NCI-H226 (cell line): ENCODE measurements at regions not wholly inside any gene's neighbourhood (a gene's known extent, or its start where the extent isn't known, plus 50 kb on each side); places are given as distances from the start of the nearest gene placed in this dataset.
"Not testable (repeated sequence)": the region's sequence is repeated elsewhere in the genome, so short reads cannot be mapped to it uniquely, and the experiment has no call there.

Experiments
- DNase-seq: peaks from one replicate; pipeline ENCODE4 v3.0.0-alpha.2; 2015

DNA sequence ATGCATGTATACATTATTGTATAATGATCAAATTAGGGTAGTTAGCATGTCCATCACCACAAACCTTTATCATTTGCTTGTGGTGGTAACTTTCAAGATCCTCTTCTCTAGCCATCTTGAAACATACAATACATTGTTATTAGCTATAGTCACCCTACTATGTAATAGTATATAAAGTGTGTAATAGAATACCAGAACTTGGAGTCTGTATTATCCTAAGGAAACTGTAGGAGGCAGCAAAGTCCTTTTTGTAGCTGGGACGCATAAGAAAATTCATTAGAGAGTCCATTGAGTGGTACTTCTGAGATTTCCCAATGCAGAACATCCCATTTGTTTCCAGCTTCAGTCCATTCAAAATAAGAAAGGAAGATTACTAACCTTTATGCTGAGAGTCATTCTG lies 325.9 kb upstream of the LRFN5 start:
- no peak for DNase-seq

DNA sequence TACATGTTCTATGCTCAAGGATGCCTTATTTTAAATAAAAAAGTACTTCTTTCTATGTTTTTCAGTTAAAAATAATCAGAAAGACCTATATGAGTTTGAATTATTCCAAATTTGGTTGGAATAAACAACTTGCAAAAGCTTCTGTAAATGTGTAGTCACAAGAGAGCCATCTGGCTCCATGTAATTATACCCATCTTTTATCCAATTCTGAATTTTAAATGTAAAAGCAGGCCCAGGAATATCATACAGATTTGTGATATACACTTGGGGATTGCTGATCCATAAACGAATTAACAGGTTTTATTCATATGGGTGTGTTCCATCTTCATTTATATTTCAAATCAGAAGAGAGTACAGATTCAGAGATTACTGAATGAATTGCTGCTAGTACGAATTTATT lies 329.2 kb upstream of the LRFN5 start:
- no peak for DNase-seq

DNA sequence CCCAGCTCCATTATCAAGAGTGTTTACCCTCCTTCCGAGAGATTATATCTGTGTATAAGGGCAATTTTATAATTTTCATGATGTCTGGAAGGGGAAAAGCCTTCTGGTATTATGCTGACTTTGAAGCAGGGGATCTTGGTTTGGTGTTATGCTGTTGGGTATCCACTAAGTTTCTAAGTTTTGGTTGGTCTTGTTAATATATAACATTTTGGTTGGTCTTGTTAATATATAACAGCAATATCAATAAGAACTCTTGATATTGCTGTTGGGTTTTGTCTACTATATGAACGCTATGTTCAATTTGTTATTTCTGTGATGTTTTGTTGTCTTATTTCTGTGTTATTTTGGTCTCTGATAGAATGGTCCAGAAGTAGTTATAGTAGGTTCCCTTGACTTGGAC lies 349.2 kb upstream of the LRFN5 start:
- no peak for DNase-seq

DNA sequence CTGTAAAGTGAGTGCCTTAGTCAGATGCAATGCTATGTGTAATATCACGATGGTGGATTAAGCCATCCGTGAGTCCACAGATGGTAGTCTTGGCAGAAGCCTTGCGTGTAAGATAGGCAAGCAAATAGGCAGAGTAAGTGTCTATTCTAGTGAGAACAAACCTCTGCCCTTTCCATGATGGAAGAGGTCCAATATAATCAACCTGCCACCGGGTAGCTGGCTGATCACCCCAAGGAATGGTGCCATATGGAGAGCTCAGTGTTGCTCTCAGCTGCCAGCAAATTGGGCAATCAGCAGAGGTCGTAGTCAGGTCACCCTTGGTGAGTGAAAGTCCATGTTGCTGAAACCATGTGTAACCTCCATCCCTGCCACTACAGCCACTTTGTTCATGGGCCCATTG lies 371.2 kb upstream of the LRFN5 start:
- DNase-seq: peak; percentile 6

DNA sequence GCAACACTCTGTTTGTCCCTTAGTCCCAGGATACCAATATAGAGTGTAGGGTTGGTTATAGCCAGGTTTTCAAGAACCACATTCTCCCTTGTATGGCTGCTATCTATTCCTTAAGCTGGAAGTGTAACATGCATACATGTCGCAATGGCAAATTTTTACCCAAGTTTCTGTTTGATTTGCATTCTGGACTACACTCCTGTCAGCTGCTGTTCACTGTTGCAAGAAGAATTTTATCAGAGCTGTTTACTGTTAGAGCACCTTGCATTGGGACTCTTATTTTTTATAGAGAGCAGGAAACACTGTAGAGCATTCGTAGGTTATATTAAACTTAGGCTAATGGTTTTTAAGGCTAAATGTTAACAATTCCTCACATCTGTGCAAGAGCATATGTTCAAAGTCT lies 376.0 kb upstream of the LRFN5 start:
- peak; percentile 5 for DNase-seq

DNA sequence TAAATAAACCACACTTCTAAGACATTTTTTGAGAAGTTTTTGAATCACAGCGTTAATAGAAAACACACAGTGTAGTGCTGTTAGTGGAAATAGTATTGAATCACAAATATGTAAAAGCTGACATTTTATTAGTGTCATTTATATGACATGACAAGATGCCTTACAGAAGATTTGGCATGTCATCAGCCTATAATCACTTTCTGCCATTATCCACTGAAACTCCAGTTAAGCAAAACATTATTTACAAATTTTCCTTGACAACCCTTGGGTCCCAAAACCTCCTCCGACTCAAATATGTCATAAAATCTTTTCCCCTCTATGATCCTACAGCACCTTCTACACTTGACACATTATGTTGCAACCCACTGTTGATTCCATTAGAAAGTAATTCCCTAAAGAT lies 376.9 kb upstream of the LRFN5 start:
- DNase-seq: no peak

DNA sequence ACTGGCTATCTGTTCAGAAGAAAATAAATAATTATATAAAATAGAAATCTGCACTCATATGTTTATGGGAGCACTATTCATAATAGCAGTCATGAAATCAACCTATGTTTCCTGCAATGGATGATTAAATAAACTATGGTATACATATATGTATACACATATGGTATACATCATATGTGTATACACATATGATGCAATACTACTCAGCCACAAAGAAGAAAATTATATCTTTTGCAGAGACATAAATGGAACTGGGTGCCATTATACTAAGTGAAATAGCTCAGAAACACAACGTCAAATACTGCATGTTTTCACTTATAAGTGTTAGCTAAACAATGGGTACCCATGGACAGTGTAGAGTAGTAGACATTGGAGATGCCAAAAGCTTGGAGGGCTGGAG lies 381.2 kb upstream of the LRFN5 start:
- DNase-seq: no peak

DNA sequence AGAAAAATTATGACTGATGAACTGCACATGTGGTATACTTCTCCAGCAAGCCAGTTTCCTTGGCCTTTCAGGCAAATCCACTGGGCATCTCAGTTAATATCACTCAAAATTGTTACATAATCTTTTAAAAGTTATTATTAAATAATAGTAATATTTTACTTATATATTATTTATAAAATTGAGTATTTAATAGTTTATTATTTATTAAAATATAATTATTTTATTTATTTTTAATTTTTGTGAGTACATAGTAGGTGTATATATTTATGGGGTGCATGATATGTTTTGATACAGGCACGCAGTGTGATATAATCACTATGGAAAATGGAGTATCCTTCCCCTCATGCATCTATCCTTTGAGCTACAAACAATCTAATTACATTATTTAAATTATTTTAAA lies 384.1 kb upstream of the LRFN5 start:
- no peak for DNase-seq

DNA sequence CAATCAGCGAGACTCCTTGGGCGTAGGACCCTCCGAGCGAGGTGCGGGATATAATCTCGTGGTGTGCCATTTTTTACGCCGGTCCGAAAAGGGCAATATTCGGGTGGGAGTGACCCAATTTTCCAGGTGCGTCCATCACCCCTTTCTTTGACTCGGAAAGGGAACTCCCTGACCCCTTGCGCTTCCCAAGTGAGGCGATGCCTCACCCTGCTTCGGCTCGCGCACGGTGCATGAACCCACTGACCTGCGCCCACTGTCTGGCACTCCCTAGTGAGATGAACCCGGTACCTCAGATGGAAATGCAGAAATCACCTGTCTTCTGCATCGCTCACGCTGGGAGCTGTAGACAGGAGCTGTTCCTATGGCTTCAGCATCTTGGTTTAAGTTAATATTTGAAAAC lies 391.7 kb upstream of the LRFN5 start:
- not testable (repeated sequence) for DNase-seq

DNA sequence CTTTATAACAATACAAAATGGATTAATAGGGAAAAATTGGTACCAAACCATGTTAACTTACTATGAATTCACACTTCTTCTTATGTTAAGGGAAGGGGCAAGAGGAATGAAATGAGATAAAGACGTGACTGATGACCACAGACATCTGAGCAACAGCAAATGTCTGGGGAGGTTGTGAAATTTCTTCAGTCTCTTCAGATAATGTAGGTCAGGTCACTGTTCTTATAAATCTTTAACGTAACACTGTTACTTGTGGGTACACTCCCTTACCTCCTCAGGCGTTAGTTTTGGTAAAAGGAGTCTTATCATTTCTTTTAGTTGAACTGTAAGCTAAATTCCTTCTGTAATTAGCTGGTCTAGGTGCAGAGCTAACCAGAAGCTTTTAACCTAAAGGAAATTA lies 405.0 kb upstream of the LRFN5 start:
- peak; percentile 96 for DNase-seq

DNA sequence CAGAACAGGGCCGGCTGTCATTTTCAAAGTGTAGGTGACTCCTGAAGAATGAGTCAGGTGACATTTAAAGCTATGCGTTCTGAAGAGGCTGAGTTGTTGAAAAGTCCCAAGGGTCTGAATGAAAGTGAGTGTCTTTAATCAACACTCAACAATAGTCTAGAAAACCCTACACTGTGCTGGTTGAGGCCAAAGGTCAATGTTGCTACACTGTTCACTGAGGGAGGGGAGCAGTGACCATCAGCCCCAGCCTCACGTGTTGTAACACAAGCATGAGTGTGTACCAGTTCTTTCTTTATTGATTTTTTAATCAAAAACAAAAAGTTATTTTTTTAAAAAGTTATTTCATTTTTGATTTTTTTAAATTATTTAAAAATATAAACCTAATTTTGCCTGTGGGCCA lies 418.8 kb upstream of the LRFN5 start:
- DNase-seq: no peak

DNA sequence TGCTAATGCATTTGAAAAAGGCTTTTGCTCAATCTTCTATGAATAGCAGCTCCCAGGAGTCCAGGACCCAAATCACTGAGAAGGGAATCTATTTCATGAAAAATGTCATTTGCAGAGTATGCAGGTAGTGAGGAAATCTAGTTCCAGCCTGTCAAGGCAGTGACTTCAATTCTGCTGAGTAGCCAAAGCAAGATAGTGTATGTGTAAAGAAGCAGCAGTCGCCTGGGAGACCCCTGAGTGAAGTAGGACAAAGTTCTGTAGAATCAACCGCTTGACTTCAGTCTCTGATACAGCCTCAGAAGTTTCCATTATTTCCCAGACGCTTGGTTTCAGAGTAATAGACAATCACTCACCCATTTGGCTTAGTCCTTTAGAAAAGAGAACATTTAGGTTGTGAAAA lies 435.6 kb upstream of the LRFN5 start:
- no peak for DNase-seq

DNA sequence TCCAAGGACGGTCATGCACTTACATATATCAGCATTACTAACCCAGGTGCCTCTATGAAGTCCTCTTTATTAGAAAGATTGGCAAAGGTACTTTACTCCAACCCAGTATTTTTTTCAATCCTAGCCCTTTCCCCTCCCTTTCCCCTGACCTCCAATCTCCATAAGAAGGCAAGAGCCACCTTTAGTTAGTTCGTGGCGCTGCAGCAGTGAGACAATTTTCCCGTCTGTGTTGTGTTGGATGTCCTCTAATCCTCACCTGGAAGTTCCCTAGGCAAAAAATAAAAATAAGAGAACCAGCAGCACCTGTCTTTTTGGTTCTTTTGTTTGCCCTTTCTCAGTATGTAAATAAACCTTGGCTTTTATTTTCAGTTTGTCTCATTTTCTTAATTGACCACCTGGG lies 439.6 kb upstream of the LRFN5 start:
- DNase-seq: no peak

DNA sequence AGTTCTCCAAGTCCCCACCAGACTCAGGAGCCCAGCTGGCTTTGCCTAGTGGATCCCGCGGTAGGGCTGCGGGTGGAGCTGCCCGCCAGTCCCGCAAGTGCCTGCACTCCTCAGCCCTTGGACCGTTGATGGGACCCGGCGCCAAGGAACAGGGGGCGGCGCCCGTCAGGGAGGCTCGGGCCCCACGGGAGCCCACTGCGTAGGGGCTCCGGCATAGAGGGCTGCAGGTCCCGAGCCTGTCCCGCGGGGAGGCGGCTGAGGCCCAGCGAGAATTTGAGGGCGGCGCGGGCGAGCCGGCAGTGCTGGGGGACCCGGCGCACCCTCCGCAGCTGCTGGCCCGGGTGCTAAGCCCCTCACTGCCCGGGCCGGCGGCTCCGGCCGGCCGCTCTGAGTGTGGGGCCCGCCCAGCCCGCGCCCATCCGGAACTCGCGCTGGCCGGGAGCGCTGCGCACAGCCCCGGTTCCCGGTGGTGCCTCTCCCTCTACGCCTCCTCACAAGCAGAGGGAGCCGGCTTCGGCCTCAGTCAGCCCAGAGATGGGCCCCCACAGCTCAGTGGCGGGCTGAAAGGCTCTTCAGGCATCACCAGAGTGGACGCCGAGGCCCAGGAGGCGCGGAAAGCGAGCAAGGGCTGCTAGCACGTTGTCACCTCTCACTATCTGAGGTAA lies 452.4 kb upstream of the LRFN5 start:
- DNase-seq: no peak

DNA sequence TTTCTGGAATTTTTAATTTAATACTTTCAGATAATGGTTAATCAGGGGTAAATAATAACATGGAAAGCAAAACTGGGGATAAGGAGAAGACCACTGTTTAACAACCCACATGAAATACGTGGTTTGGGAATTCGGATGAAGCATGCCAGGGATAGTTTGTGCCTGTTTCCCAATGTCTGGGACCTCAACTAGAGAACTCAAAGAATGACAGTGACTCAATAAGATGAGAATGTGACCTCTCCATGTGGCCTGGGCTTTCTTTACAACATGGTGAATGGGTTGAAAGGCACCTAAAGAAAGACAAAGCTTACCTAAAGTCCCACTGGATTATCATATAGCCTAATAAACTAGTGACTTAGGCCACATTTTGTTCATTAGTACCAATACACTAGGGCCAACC lies 460.3 kb upstream of the LRFN5 start:
- no peak for DNase-seq

DNA sequence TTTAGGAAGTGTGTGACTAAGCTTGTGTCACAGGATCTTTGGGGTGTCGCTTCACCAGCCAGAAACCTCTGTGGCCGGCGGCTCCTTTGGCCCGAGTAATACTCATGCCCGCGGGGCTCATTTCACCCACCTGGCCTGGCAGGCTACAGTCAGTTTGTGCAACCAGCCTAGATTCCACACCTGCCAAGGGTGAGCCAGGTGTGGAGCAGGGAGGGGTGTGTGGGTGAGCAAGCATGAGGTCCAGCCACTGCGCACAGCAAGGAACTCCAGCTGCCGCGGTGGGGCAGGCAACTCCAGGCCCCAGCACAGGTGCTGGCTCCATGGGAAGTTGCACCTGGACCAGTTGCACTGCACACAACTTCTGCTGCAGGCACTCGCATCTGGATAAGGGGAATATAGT lies 462.3 kb upstream of the LRFN5 start:
- DNase-seq: no peak

DNA sequence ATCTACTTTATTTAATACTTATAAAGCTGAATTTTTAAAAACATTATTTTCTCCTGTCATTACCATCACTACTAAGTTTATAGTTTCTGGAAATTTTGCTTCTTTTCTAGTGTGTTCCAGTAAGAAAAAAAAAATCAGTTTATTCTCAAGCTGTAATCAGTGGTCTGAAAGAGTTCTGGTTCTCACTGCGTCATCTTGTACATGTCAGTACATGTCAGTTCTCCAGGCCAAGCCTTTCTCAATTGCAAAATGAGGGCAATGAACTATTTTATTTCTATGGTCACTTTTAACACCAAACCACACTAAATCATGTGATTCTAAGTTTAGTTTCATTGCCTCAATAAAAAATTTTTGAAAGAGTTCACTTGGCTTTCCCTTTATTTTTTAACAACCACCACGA lies 468.9 kb upstream of the LRFN5 start:
- no peak for DNase-seq

DNA sequence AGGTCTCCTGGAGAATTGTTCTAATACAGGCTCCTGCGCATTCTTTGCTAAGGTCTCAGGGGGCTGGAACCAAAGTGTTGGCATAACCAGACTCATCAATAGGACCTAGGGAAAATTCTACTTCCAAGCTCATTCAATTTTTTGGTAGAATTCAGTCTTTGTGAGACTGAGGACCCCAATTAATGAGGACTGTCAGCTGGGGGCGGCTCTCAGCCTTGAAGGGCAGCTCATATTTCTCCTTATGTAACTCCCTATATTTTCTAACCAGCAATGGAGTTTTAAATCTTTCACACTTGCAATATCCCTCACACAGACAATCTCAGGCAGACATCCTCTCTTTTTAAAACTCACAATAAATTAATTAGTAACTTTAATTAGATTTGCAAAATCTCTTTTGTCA lies 476.4 kb upstream of the LRFN5 start:
- DNase-seq: no peak

DNA sequence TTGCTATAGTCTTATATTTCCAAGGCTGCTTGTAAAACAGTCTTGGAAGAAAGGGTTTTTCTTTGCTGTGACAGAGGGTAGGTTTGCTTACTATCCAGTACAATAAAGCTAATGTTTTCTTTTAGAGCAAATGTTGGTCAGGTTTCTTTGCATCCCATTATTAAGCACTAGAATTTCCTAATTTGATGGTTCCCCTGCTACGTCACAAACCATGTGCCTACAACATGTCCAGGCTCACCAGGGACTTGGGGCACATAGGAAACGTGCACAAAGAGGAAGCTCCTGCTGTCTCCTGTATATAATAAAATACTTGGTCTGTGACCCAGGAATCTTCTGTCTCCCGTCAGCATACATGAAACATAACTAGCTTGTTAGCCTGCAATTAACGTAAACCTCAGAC lies 486.3 kb upstream of the LRFN5 start:
- no peak for DNase-seq

DNA sequence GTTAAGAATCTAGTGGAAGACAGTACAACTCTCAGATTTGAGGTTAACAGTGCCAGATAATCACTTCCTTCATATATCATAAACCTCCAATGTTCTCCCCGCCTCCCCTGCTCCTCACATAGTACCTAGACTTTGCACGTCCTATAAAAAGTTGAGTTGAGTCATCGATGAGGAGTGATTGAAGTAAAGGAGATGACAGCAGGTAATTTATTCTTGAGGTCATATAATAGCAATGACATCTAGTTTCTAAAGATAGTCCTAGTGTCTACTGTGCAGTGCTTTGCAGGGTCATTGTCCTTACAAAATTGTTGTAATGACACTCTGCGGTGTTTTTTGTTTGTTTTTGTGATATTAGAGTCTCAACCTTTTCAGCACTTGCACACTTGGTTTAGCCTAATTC lies 510.5 kb upstream of the LRFN5 start:
- no peak for DNase-seq

DNA sequence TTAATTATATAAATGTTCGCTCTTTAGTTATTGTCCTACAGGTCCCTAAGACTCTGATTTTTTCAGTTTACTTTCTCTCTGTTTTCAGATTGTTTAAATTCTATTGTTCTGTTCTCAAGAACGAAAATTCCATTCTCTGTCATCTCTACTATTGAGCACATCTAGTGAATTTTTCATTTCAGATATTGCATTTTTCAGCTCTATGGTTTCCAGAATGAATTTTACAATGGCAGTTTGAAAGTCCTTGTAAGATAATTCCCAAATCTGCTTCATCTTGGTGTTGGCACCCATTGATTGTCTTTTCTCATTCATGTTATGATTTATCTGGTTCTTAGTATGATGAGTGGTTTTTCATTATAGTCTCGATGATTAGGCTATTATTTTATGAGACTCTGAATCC lies 519.6 kb upstream of the LRFN5 start:
- DNase-seq: no peak

DNA sequence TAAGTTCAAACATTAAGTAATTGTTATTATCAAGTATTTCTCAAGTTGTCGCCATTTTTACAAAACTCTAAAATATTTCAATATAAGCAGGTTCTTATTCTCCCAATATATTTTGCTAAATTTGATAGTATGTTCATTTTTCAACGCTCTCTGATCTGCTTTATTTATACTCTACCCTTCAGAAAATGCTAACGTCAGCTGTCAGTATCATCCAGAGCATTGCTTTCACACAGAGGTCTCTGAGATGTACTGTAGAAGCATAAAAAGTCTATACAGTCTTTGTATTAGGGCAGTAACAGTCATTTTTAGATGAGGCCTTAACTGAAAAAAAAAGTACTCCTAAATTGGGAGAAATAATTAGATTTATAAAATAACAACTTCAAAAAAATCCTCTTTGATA lies 533.1 kb upstream of the LRFN5 start:
- no peak for DNase-seq

DNA sequence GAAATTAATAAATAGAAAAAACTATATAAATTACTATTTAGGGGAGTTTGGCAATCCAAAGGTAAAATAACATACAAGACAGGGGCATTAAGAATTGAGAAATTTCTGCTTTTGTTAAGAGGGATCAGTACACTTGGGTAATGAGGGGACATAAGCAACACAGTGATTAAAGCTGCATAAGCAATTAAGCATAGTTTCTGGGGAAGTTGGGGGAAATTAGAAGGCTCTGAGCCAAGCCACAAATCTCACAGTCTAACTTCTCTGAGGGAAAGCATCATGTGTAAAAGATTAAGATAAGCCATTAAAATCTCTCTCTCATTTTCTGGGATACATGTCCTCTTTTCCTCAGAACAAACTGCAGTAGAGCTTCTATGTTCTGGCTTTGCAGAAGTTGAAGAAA lies 533.9 kb upstream of the LRFN5 start:
- no peak for DNase-seq

DNA sequence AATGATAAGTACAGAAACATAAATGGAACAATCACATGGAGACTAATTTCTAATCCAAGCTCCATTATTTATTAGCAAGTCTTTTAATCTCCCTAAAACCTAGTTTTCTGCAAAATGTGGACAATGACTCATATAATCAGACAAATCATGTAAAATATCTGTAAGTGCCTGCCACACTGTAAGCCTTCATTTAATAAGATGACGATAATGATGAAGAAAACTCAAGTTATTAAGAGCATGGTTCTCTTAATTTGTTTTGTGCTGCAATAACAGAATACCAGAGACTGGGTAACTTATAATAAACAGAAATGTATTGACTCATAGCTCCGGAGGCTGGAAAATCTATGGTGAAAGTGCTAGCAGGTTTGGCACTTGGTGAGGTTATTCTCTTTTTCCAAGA lies 535.3 kb upstream of the LRFN5 start:
- DNase-seq: no peak

DNA sequence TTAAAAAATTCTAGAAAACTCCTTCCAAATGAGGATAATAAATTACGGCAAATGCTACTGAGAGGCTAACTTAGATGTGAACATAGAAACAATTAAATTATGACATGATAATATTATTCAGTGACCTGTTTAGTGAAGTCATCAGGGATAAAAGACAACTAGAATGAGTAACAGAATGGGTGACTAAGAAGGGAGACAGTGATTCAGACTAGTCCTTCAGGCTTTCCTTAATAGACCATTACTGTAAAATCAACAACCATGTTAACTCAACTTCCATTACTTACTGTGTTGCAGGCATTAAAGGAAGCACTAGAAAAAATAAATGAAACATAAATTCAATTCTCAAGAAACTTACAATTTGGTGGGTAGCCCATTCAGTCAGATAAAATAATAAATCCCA lies 543.9 kb upstream of the LRFN5 start:
- peak; percentile 36 for DNase-seq

DNA sequence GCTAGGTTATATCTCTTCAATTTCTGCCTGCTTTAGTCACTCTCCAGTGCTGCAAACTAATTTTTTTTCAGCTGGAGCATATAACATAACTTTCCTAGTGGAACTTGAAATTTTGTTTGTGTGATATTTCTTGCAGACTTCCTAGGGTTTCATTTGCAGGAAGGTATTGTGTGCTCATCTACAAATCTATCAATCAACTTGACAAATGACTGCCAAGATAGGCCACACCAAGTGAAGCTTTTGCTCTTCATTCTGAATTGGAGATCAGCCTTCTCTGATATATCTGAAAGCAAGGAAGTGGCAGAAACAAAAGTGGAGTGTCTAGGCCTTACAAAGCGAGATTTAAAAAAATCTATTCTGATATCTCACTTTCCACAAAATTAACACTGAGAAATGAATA lies 551.1 kb upstream of the LRFN5 start:
- no peak for DNase-seq
